Muscle of back (tissue), 3 donors: ENCODE measurements at regions not wholly inside any gene's neighbourhood (a gene's known extent, or its start where the extent isn't known, plus 50 kb on each side); places are given as distances from the start of the nearest gene placed in this dataset.

Experiments used
- DNase-seq, 3 donors: peaks; one replicate each; pipeline versions ENCODE4 v3.0.0 to v3.0.0-alpha.2; 2013

GRCh38 chr17:33404070-33404819, 111.2 kb upstream of the ASIC2 start:
- no peak for DNase-seq

- DNase-seq: no peak
These were observed 123.0 kb upstream of the ASIC2 start for GRCh38 chr17:33416131-33416530.

GRCh38 chr17:33421933-33422332, 128.8 kb upstream of the ASIC2 start:
- DNase-seq: no peak

- DNase-seq: no peak
These were observed 140.5 kb upstream of the ASIC2 start for GRCh38 chr17:33433581-33433980.

GRCh38 chr17:33434841-33435240, 141.7 kb upstream of the ASIC2 start:
- no peak for DNase-seq

- DNase-seq: no peak
These were observed 142.7 kb upstream of the ASIC2 start for GRCh38 chr17:33435721-33436301.

- DNase-seq: peak in 1 of 3 donors; percentile 16
These were observed 143.2 kb upstream of the ASIC2 start for GRCh38 chr17:33436321-33436720.

- DNase-seq: no peak
These were observed 145.0 kb upstream of the ASIC2 start for GRCh38 chr17:33438139-33438538.

- no peak for DNase-seq
These were observed 145.5 kb upstream of the ASIC2 start for GRCh38 chr17:33438578-33438977.

- no peak for DNase-seq
These were observed 149.2 kb upstream of the ASIC2 start for GRCh38 chr17:33442320-33442719.

- no peak for DNase-seq
These were observed 151.6 kb upstream of the ASIC2 start for GRCh38 chr17:33444731-33445130.

- DNase-seq: no peak
These were observed 154.0 kb upstream of the ASIC2 start for GRCh38 chr17:33447090-33447489.

- no peak for DNase-seq
These were observed 158.1 kb upstream of the ASIC2 start for GRCh38 chr17:33451221-33451620.

- no peak for DNase-seq
These were observed 164.4 kb upstream of the ASIC2 start for GRCh38 chr17:33457477-33457876.

- DNase-seq: no peak
These were observed 166.2 kb upstream of the ASIC2 start for GRCh38 chr17:33459078-33459940.

- DNase-seq: no peak
These were observed 167.8 kb upstream of the ASIC2 start for GRCh38 chr17:33460781-33461450.

- DNase-seq: no peak
These were observed 170.8 kb upstream of the ASIC2 start for GRCh38 chr17:33463887-33464286.

GRCh38 chr17:33464669-33465280, 171.7 kb upstream of the ASIC2 start:
- peak in 1 of 3 donors; percentile 6 for DNase-seq

GRCh38 chr17:33469421-33469820, 176.3 kb upstream of the ASIC2 start:
- peak in 1 of 3 donors; percentile 12 for DNase-seq

- DNase-seq: peak; percentile 45 to 76 (median 75)
These were observed 176.8 kb upstream of the ASIC2 start for GRCh38 chr17:33469911-33470310.

GRCh38 chr17:33473061-33473460, 180.0 kb upstream of the ASIC2 start:
- no peak for DNase-seq

GRCh38 chr17:33474789-33475188, 181.7 kb upstream of the ASIC2 start:
- DNase-seq: no peak
